Spinal cord (tissue), 9 donors: ENCODE measurements at regions not wholly inside any gene's neighbourhood (a gene's known extent, or its start where the extent isn't known, plus 50 kb on each side); places are given as distances from the start of the nearest gene placed in this dataset.
"Not testable (repeated sequence)": the region's sequence is repeated elsewhere in the genome, so short reads cannot be mapped to it uniquely, and the experiment has no call there.

Experiments used
- DNase-seq, 6 donors: peaks; one replicate each; pipeline versions ENCODE4 v3.0.0 to v3.0.0-alpha.2; 2013 to 2015; ENCODE audit warnings: low spot score in 6 of 6, low read depth in 4 of 6
- H3K27ac ChIP-seq: one replicate; pipeline ENCODE4 v1.5.1; 2013; ENCODE audit warnings: low read depth, low read length, control low read depth
- H3K27me3 ChIP-seq: one replicate; pipeline ENCODE4 v1.6.1; 2013; ENCODE audit warnings: low read length; ENCODE audit not compliant: control insufficient read depth, insufficient read depth
- H3K36me3 ChIP-seq: one replicate; pipeline ENCODE4 v1.6.1; 2013; ENCODE audit warnings: low read length; ENCODE audit not compliant: control insufficient read depth, insufficient read depth
- H3K4me1 ChIP-seq: one replicate; pipeline ENCODE4 v1.6.1; 2013; ENCODE audit warnings: low read length; ENCODE audit not compliant: control insufficient read depth, insufficient read depth
- H3K4me3 ChIP-seq: one replicate; pipeline ENCODE4 v1.5.1; 2013; ENCODE audit warnings: low read depth, low read length, control low read depth
- H3K9me3 ChIP-seq: one replicate; pipeline ENCODE4 v1.6.1; 2013; ENCODE audit warnings: low read length; ENCODE audit not compliant: control insufficient read depth, insufficient read depth
- WGBS: methylation state at CpG from one replicate; pipeline ENCODE4 v1.1.5; 2013; ENCODE audit warnings: missing lambda C conversion rate; ENCODE audit not compliant: insufficient coverage; 5-methylcytosine and 5-hydroxymethylcytosine counted together
- donor health status: healthy.

- H3K27ac ChIP-seq = no peak overlapping the region
These were observed 558.5 kb downstream of the TMTC2 start for GRCh38 chr12:83245156-83245555.

GRCh38 chr12:83244001-83244400 lies 557.3 kb downstream of the TMTC2 start:
- Histone ChIP-seq H3K27me3 (no peaks in the 10 kb centered on the region), H3K4me3 (no peak overlapping the region), H3K4me1 (no peaks in the 10 kb centered on the region), H3K27ac (no peak overlapping the region), H3K9me3 (no peaks in the 10 kb centered on the region), H3K36me3 (no peaks in the 10 kb centered on the region)
- DNase-seq = no peak

More at GRCh38 chr12:83245156-83245555, 558.5 kb downstream of the TMTC2 start:
- Histone ChIP-seq H3K9me3 (no peaks in the 10 kb centered on the region), H3K36me3 (no peaks in the 10 kb centered on the region), H3K4me1 (no peaks in the 10 kb centered on the region), H3K4me3 (no peak overlapping the region), H3K27me3 (no peaks in the 10 kb centered on the region)
- 75% methylated on average over 2 of the region's 3 CpGs for WGBS
- no peak for DNase-seq

GRCh38 chr12:83233987-83234386 lies 547.3 kb downstream of the TMTC2 start:
- H3K9me3 ChIP-seq, H3K4me1 ChIP-seq, H3K27me3 ChIP-seq, DNase-seq, H3K4me3 ChIP-seq, H3K36me3 ChIP-seq, H3K27ac ChIP-seq: not testable (repeated sequence)

GRCh38 chr12:83226960-83227359 lies 540.3 kb downstream of the TMTC2 start:
- H3K4me3 ChIP-seq, H3K36me3 ChIP-seq, H3K27ac ChIP-seq, H3K4me1 ChIP-seq, DNase-seq, H3K9me3 ChIP-seq, H3K27me3 ChIP-seq: not testable (repeated sequence)

GRCh38 chr12:83225806-83226205 lies 539.1 kb downstream of the TMTC2 start:
- H3K36me3 ChIP-seq = no peaks in the 10 kb centered on the region
- H3K9me3 ChIP-seq = no peaks in the 10 kb centered on the region
- H3K4me1 ChIP-seq = no peaks in the 10 kb centered on the region
- H3K27ac ChIP-seq = no peak overlapping the region
- no CpG with 5 or more reads among the region's 3 CpGs for WGBS
- no peaks in the 10 kb centered on the region for H3K27me3 ChIP-seq
- DNase-seq = no peak
- no peak overlapping the region for H3K4me3 ChIP-seq

GRCh38 chr12:83224012-83224411 lies 537.3 kb downstream of the TMTC2 start:
- H3K4me3 ChIP-seq = no peak overlapping the region
- no peaks in the 10 kb centered on the region for H3K27me3 ChIP-seq
- DNase-seq = no peak
- no peak overlapping the region for H3K27ac ChIP-seq
- no peaks in the 10 kb centered on the region for H3K36me3 ChIP-seq
- no CpG with 5 or more reads among the region's 5 CpGs for WGBS
- no peaks in the 10 kb centered on the region for H3K4me1 ChIP-seq
- no peaks in the 10 kb centered on the region for H3K9me3 ChIP-seq

DNA sequence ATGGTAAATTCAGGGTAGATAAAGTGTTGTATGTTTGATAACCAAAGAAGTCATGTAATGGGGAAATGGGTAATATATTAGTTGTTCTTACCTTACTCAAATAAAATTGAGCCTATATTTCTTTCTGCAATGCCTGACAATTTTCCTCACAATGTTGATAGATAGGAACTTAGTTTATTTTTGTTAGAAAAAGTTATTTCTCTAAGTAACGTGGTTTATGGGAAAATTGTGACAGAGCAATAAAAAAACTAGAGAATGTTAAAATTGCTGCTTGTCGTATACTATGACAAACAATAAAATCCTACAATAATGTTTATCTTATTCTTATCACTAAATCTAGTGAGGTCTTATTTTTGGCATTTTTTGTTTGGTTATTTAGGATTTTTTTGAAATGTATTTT lies 534.1 kb downstream of the TMTC2 start:
- H3K4me1 ChIP-seq = no peaks in the 10 kb centered on the region
- H3K9me3 ChIP-seq = no peaks in the 10 kb centered on the region
- H3K36me3 ChIP-seq = no peaks in the 10 kb centered on the region
- no peak overlapping the region for H3K27ac ChIP-seq
- H3K4me3 ChIP-seq = no peak overlapping the region
- no peak for DNase-seq
- no peaks in the 10 kb centered on the region for H3K27me3 ChIP-seq
- WGBS = no CpG with 5 or more reads among the region's 2 CpGs

DNA sequence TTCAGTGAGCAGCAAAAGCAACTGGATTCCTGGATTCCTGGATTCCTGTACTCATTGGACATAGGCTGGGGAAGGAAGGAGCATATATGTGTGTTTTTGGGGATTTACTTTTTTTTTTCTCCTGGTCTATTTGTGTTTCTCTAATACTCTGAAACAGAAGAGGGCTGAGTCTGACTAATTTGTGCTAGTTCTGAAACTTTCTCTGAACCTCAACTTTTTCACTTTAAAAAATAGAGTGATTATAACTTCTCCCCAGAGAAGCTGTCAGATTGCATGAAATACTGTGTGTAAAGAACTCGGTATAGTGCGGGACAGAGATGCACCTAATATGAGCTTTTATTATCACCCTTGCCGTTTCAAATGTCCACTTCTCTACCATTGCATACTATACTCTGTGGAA lies 529.5 kb downstream of the TMTC2 start:
- no peaks in the 10 kb centered on the region for H3K9me3 ChIP-seq
- H3K27me3 ChIP-seq = no peaks in the 10 kb centered on the region
- no peaks in the 10 kb centered on the region for H3K36me3 ChIP-seq
- WGBS = no CpG with 5 or more reads among the region's 3 CpGs
- no peak for DNase-seq
- no peak overlapping the region for H3K27ac ChIP-seq
- H3K4me3 ChIP-seq = no peak overlapping the region
- no peaks in the 10 kb centered on the region for H3K4me1 ChIP-seq

DNA sequence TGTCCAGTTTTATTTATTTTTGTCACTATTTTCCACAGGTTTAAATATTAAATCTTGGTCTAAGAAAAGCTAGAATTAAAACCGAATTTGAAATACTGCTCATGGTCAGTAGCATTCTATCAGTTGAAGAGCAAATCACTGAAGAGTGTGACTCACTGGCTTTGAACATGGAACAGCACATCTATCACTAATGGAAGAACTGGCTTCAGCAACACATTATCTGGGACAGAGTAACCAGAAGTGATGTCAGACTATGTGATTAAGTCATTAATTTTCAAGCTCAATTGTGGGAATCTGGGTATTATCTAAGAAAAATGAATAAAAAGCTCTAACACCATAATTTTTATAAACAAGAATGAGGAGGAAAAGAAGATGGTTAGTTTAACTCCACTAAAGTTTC lies 527.5 kb downstream of the TMTC2 start:
- no peaks in the 10 kb centered on the region for H3K4me1 ChIP-seq
- WGBS = no CpG with 5 or more reads among the region's 1 CpG
- no peak overlapping the region for H3K4me3 ChIP-seq
- no peaks in the 10 kb centered on the region for H3K9me3 ChIP-seq
- no peaks in the 10 kb centered on the region for H3K27me3 ChIP-seq
- DNase-seq = no peak
- no peaks in the 10 kb centered on the region for H3K36me3 ChIP-seq
- H3K27ac ChIP-seq = no peak overlapping the region

GRCh38 chr12:83210933-83211332 lies 524.2 kb downstream of the TMTC2 start:
- Histone ChIP-seq H3K36me3 (no peaks in the 10 kb centered on the region), H3K27ac (no peak overlapping the region), H3K9me3 (no peaks in the 10 kb centered on the region), H3K4me1 (no peaks in the 10 kb centered on the region), H3K27me3 (no peaks in the 10 kb centered on the region), H3K4me3 (no peak overlapping the region)
- peak in 1 of 6 donors; percentile 54 for DNase-seq
- no CpG with 5 or more reads among the region's 2 CpGs for WGBS

GRCh38 chr12:83199069-83199468 lies 512.4 kb downstream of the TMTC2 start:
- no peaks in the 10 kb centered on the region for H3K9me3 ChIP-seq
- peak overlapping the region; percentile 45 for H3K27ac ChIP-seq
- DNase-seq = peak in 2 of 6 donors; percentile 14 to 15
- no peaks in the 10 kb centered on the region for H3K36me3 ChIP-seq
- H3K4me1 ChIP-seq = no peaks in the 10 kb centered on the region
- no peaks in the 10 kb centered on the region for H3K27me3 ChIP-seq
- H3K4me3 ChIP-seq = peak overlapping the region; percentile 13
